H1 (cell line): ENCODE measurements at regions not wholly inside any gene's neighbourhood (a gene's known extent, or its start where the extent isn't known, plus 50 kb on each side); places are given as distances from the start of the nearest gene placed in this dataset.

ENCODE experiments used
- GTF2F1 ChIP-seq: IDR thresholded peaks from 2 replicates; pipeline ENCODE4 v1.6.1; 2012; ENCODE audit warnings: low read depth, low read length, improper control_type of control experiment, borderline replicate concordance
- SP4 ChIP-seq: IDR thresholded peaks from 2 replicates; pipeline ENCODE4 v1.6.1; 2012; ENCODE audit warnings: low read length, inconsistent platforms

DNA sequence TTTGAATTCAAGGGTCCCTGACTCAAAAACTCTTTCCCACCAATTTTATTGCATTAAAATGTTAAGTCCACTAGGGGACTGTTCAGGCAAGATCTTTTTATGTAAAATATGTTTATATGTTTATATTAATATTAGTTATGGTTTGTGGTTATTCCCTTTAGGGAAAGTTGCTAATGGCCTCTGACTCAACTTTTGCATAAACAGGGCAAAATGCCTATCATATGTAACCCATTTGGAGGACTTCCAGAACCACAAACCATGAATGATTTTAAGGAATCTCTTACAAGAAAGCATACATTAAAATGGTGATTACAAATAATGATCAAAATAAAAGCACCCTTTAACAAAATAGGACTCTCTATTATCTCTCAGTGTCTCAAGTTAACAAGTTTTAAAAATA, 1484.5 kb upstream of the ZEB2 start (continued):
- TF ChIP-seq GTF2F1: no peak
- TF ChIP-seq SP4: no peak
